Retinal pigment epithelial cell (primary cell): ENCODE measurements at regions not wholly inside any gene's neighbourhood (a gene's known extent, or its start where the extent isn't known, plus 50 kb on each side); places are given as distances from the start of the nearest gene placed in this dataset.

ENCODE experiments used
- DNase-seq: peaks from one replicate; pipeline ENCODE4 v3.0.0-alpha.2; 2010; ENCODE audit warnings: low read depth
- H3K4me3 ChIP-seq: 2 replicates; pipeline ENCODE4 v1.5.1; 2011; ENCODE audit warnings: mild to moderate bottlenecking, low read length, control low read depth, moderate library complexity
- CTCF ChIP-seq: conservative IDR thresholded peaks from 2 replicates; pipeline ENCODE4 v1.5.1; 2011; ENCODE audit warnings: low read depth, low read length, control low read depth, inconsistent platforms

GRCh38 chr15:97654481-97655076, 305.9 kb upstream of the ARRDC4 start:
- no peak for DNase-seq
- H3K4me3 ChIP-seq, result no peak overlapping the region
- TF ChIP-seq CTCF, result no peak

DNA sequence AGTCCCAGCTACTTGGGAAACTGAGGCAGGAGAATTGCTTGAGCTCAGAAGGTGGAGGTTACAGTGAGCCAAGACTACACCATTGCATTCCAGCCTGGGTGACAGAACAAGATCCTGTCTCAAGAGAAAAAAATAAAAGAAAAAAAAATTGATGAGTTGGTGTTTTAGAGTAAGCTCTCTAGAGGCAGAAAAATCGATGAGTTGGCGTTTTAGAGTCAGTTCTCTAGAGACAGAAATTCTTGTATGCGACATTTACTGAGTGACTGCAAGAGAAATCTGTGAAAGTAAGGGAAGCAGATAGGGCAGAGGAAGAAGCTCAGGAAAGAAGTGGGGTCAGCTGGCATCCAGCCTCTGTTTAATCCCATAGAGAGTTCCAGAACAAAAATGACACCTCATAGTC, 298.7 kb upstream of the ARRDC4 start:
- no peak overlapping the region for H3K4me3 ChIP-seq
- no peak for TF ChIP-seq CTCF
- DNase-seq, result no peak

- no peak for TF ChIP-seq CTCF
- H3K4me3 ChIP-seq, result no peak overlapping the region
- DNase-seq, result no peak
These were observed 287.9 kb upstream of the ARRDC4 start for GRCh38 chr15:97672586-97672985.

DNA sequence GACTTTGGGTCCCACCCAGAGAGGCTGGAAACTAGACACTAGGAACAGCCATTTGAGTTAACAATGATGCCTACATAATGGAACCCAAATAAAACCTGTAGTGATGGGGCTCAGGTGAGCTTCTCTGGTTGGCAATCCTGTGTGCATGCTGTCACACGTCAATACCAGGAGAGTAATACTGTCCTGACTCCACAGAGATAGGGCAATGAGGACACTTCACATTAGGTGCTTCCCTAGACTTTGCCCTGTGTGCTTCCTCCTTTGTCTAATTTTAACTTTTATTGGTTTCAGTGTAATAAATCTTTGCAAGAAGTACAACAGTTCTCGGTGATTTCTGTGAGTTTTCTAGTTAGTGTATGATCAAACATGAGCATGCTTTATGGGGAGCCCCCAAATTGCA, 281.8 kb upstream of the ARRDC4 start:
- no peak for TF ChIP-seq CTCF
- no peak for DNase-seq
- no peak overlapping the region for H3K4me3 ChIP-seq

DNA sequence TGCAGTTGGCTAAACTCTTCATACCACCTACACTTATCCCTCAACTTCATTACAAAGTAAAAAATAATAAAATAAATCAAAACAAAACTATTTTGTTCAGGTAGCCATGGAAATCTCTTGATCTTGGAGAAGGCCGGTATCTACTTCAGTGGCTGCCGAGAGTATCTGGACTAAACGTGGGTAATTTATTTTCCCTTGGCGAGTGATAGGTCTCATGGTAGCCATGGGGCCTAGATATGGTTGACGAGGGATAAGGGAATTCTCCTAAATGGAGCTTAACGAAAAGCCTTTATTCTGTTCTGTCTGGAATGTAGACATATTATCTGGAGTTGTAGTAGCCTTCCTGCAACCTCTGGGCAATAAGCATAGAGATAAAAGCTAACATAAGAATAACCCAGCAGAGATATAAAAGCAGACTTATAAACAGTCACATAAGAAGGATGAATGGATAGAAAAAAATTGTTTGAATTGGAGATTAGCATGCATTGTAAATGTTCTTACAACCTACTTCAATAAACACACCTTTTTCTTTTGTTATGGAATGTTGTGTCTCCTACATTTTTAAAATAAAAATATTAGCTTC, 281.3 kb upstream of the ARRDC4 start:
- no peak for TF ChIP-seq CTCF
- DNase-seq, result no peak
- H3K4me3 ChIP-seq, result no peak overlapping the region

- TF ChIP-seq CTCF, result no peak
- DNase-seq, result no peak
These were observed 279.8 kb upstream of the ARRDC4 start for GRCh38 chr15:97680606-97681220.

DNA sequence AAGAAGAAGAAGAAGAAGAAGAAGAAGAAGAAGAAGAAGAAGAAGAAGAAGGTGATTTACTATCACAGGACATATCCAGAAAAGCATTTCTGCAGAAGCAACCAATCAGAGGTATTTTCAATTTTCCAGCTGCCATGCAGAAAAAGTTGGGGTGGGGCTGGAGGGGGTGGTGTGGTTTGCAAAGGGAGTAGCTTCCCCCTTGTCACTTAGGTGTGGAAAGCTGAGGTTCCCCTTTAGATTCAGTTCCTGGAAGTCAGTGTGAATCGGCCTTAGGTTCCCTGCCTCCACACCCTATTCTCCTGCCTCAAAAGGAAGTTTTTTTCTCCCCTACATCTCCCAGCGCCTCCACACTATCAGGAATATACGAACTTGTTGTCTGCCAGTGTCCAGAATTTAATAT, 276.7 kb upstream of the ARRDC4 start:
- DNase-seq, result no peak
- TF ChIP-seq CTCF, result no peak
- H3K4me3 ChIP-seq, result no peak overlapping the region

More at GRCh38 chr15:97680606-97681220, 279.8 kb upstream of the ARRDC4 start:
- H3K4me3 ChIP-seq, result no peak overlapping the region
